HPDE6-E6E7 (cell line): ENCODE measurements at regions not wholly inside any gene's neighbourhood (a gene's known extent, or its start where the extent isn't known, plus 50 kb on each side); places are given as distances from the start of the nearest gene placed in this dataset.
"Not testable (repeated sequence)": the region's sequence is repeated elsewhere in the genome, so short reads cannot be mapped to it uniquely, and the experiment has no call there.

Experiments used
- DNase-seq: peaks from one replicate; pipeline ENCODE4 v3.0.0; 2011; ENCODE audit warnings: missing footprints; ENCODE audit errors: extremely low spot score

- DNase-seq = no peak
These were observed 151.2 kb upstream of the KIF2A start for GRCh38 chr5:62154758-62155157.

- no peak for DNase-seq
These were observed 150.0 kb upstream of the KIF2A start for GRCh38 chr5:62155988-62156387.

GRCh38 chr5:62167561-62168057, 138.4 kb upstream of the KIF2A start:
- DNase-seq = no peak

GRCh38 chr5:62168506-62169281, 137.3 kb upstream of the KIF2A start:
- DNase-seq = no peak

GRCh38 chr5:62178258-62178657, 127.7 kb upstream of the KIF2A start:
- DNase-seq = no peak

- no peak for DNase-seq
These were observed 123.2 kb upstream of the KIF2A start for GRCh38 chr5:62182802-62183201.

GRCh38 chr5:62183727-62184126, 122.3 kb upstream of the KIF2A start:
- DNase-seq = no peak

- no peak for DNase-seq
These were observed 121.6 kb upstream of the KIF2A start for GRCh38 chr5:62184444-62184843.

GRCh38 chr5:62190173-62190572, 115.8 kb upstream of the KIF2A start:
- DNase-seq = no peak

GRCh38 chr5:62190931-62191330, 115.1 kb upstream of the KIF2A start:
- DNase-seq = no peak

- DNase-seq = no peak
These were observed 113.0 kb upstream of the KIF2A start for GRCh38 chr5:62192958-62193357.

- not testable (repeated sequence) for DNase-seq
These were observed 109.5 kb upstream of the KIF2A start for GRCh38 chr5:62196532-62196931.

- no peak for DNase-seq
These were observed 108.3 kb upstream of the KIF2A start for GRCh38 chr5:62197697-62198096.

GRCh38 chr5:62198421-62198820, 107.6 kb upstream of the KIF2A start:
- DNase-seq = no peak

GRCh38 chr5:62199792-62200716, 106.0 kb upstream of the KIF2A start:
- no peak for DNase-seq

GRCh38 chr5:62206150-62206829, 99.7 kb upstream of the KIF2A start:
- peak; percentile 21 for DNase-seq

- no peak for DNase-seq
These were observed 97.7 kb upstream of the KIF2A start for GRCh38 chr5:62208218-62208852.

GRCh38 chr5:62211405-62211804, 94.6 kb upstream of the KIF2A start:
- no peak for DNase-seq

GRCh38 chr5:62212648-62213047, 93.4 kb upstream of the KIF2A start:
- no peak for DNase-seq

GRCh38 chr5:62214701-62215100, 91.3 kb upstream of the KIF2A start:
- no peak for DNase-seq

GRCh38 chr5:62216603-62217002, 89.4 kb upstream of the KIF2A start:
- DNase-seq = not testable (repeated sequence)

- not testable (repeated sequence) for DNase-seq
These were observed 88.9 kb upstream of the KIF2A start for GRCh38 chr5:62217095-62217494.
